Activated T-cell treated with anti-CD3 and anti-CD28 coated beads, Interleukin-2, amount 50 U/mL, for 72 hours (primary cell): ENCODE measurements at regions not wholly inside any gene's neighbourhood (a gene's known extent, or its start where the extent isn't known, plus 50 kb on each side); places are given as distances from the start of the nearest gene placed in this dataset.
A peak's percentile ranks its signal among the peaks of the same experiment; 100 is the strongest.

Experiments used
- ATAC-seq, 2 donors: fragments of 150-1000 bp; cut with Tn5 transposase; replicated peaks in 1 of 2; 2 replicates each; pipeline ENCODE4 v1.10.0; 2021; ENCODE audit warnings: moderate library complexity in 2 of 2, mild to moderate bottlenecking in 1 of 2
- DNase-seq, 2 donors: peaks; one replicate each; pipeline ENCODE4 v3.0.0; 2021 to 2022; ENCODE audit warnings: mixed read lengths in 1 of 2
- H3K27ac Mint-ChIP-seq: one replicate; pipeline ENCODE4 v1.8.0; 2022; ENCODE audit warnings: mild to moderate bottlenecking, moderate library complexity, mixed read lengths
- H3K27me3 Mint-ChIP-seq: one replicate; pipeline ENCODE4 v1.8.0; 2022; ENCODE audit warnings: low read depth, mixed read lengths
- H3K36me3 Mint-ChIP-seq, 2 donors: one replicate each; pipeline ENCODE4 v1.8.0; 2022; ENCODE audit warnings: mixed read lengths in 2 of 2, mild to moderate bottlenecking in 1 of 2; ENCODE audit not compliant: insufficient read depth in 2 of 2
- H3K4me1 Mint-ChIP-seq: one replicate; pipeline ENCODE4 v1.8.0; 2022; ENCODE audit warnings: low read depth, mixed read lengths
- H3K4me3 Mint-ChIP-seq, 2 donors: one replicate each; pipeline ENCODE4 v1.8.0; 2022; ENCODE audit warnings: mild to moderate bottlenecking in 2 of 2, mixed read lengths in 2 of 2, moderate library complexity in 2 of 2
- H3K9me3 Mint-ChIP-seq, 2 donors: one replicate each; pipeline ENCODE4 v1.8.0; 2022; ENCODE audit warnings: mixed read lengths in 2 of 2

DNA sequence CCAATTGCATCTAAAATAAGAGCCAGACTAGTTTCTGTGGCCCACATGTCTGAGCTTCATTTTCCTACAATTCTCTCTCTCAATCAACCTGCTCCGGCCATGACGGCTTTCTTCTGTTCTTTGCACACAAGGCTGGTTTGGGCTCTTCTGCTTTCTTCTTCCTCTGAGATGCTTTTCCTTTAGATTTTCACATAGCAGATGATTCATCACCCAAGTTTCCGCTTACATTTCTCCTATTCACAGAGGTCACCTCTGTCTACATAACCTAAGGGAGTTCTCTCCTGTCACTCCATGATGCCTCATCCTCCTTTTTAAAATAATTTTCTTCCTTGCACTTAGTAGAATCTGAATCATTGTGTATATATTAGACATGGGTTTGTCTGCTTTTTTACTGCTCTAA lies 334.6 kb upstream of the TUSC1 start:
- ATAC-seq (no peak), DNase-seq (no peak)
- Mint-ChIP-seq H3K36me3 (no peaks in the 10 kb centered on the region), H3K4me3 (no peak overlapping the region), H3K9me3 (peaks cover 14 to 17% of the 10 kb centered on the region in 2 donors), H3K27ac (no peak overlapping the region), H3K4me1 (no peaks in the 10 kb centered on the region), H3K27me3 (no peaks in the 10 kb centered on the region)

GRCh38 chr9:25994605-25995004 lies 316.4 kb upstream of the TUSC1 start:
- H3K27ac Mint-ChIP-seq = no peak overlapping the region
- no peaks in the 10 kb centered on the region for H3K27me3 Mint-ChIP-seq
- H3K4me3 Mint-ChIP-seq = no peak overlapping the region
- DNase-seq = no peak
- no peaks in the 10 kb centered on the region for H3K4me1 Mint-ChIP-seq
- peaks cover 2 to 3% of the 10 kb centered on the region in 2 donors for H3K36me3 Mint-ChIP-seq
- peaks cover 8 to 21% of the 10 kb centered on the region in 2 donors for H3K9me3 Mint-ChIP-seq
- ATAC-seq = no peak

GRCh38 chr9:25990376-25990775 lies 312.1 kb upstream of the TUSC1 start:
- no peak overlapping the region for H3K4me3 Mint-ChIP-seq
- H3K27me3 Mint-ChIP-seq = no peaks in the 10 kb centered on the region
- peaks cover 0 to 4% of the 10 kb centered on the region in 2 donors for H3K36me3 Mint-ChIP-seq
- no peaks in the 10 kb centered on the region for H3K4me1 Mint-ChIP-seq
- no peak for ATAC-seq
- H3K27ac Mint-ChIP-seq = no peak overlapping the region
- no peak for DNase-seq
- peaks cover 12 to 23% of the 10 kb centered on the region in 2 donors for H3K9me3 Mint-ChIP-seq

DNA sequence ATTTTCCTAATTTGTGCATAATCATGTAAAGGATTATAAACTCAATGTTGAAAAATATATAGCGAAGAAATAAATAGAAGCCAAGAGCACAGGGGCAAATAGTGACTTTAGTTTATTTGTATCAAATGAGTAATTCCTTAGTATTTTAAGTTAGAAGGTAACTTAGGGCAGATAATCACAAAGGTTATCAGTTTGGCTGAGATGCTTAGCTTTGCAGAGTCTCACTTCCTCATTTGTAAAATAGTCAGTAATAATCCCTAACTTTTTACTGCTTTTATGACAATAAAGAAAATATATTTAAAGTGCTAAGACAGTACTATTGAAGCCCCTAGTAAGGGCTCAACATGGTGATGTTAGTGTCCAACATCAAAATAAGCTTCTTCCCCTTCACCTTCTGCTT lies 297.4 kb upstream of the TUSC1 start:
- H3K4me3 Mint-ChIP-seq = no peak overlapping the region
- H3K27me3 Mint-ChIP-seq = no peaks in the 10 kb centered on the region

DNA sequence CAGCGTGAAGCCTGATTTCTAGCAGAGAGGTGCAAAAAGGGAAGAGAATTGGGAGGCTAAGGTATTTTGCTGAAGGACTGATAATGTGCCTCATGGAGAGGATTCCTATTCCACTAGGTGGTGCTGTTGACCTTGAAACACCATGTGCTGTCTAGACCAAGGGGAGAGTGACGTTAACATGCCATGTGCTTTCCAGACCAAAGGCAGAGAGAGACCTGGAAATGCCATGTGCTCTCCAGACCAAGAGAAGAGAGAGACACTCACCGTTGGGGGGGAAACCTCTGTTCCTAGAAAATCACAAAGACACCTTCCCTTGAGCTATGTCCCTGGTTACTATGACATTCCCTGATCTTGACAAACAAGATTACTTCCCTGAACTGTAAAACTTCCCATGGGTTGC lies 286.0 kb upstream of the TUSC1 start:
- no peak for ATAC-seq
- H3K4me1 Mint-ChIP-seq = no peaks in the 10 kb centered on the region
- H3K36me3 Mint-ChIP-seq = peaks cover 0 to 3% of the 10 kb centered on the region in 2 donors
- H3K9me3 Mint-ChIP-seq = peaks cover 8 to 15% of the 10 kb centered on the region in 2 donors
- H3K27me3 Mint-ChIP-seq = no peaks in the 10 kb centered on the region
- no peak overlapping the region for H3K4me3 Mint-ChIP-seq
- no peak overlapping the region for H3K27ac Mint-ChIP-seq
- DNase-seq = peak; percentile 2 to 5

More for the DNA sequence above, 297.4 kb upstream of the TUSC1 start:
- peaks cover 9 to 14% of the 10 kb centered on the region in 2 donors for H3K9me3 Mint-ChIP-seq
- H3K36me3 Mint-ChIP-seq = peaks cover 1 to 2% of the 10 kb centered on the region in 2 donors
- no peaks in the 10 kb centered on the region for H3K4me1 Mint-ChIP-seq
- ATAC-seq = no peak
- H3K27ac Mint-ChIP-seq = no peak overlapping the region
- no peak for DNase-seq

GRCh38 chr9:25960178-25960577 lies 281.9 kb upstream of the TUSC1 start:
- Mint-ChIP-seq H3K27ac (no peak overlapping the region), H3K27me3 (no peaks in the 10 kb centered on the region), H3K4me1 (no peaks in the 10 kb centered on the region), H3K36me3 (peaks cover 0 to 3% of the 10 kb centered on the region in 2 donors), H3K9me3 (peaks cover 12 to 20% of the 10 kb centered on the region in 2 donors), H3K4me3 (no peak overlapping the region)
- no peak for ATAC-seq
- DNase-seq = no peak

DNA sequence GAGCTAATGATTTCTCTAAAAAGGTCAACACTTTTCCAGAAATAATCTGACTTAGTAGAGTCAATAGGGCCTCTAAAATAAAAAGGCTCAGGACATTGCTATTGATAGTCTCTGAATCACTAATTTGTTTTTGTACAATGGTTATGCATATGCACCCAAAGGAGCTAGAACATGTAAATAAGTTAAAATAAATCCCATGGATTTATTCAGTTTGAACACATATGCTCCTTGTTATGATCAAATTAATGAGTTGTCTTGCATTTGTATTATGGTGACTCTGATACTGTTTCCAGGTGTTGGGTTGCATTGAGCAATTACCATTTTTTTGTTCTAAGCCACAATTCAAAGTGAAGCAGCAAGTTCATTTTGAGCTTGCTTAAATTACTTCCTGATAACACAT lies 276.0 kb upstream of the TUSC1 start:
- DNase-seq (no peak), ATAC-seq (no peak)
- Mint-ChIP-seq H3K4me1 (no peaks in the 10 kb centered on the region), H3K27me3 (no peaks in the 10 kb centered on the region), H3K4me3 (no peak overlapping the region), H3K9me3 (peaks cover 7 to 10% of the 10 kb centered on the region in 2 donors), H3K27ac (no peak overlapping the region), H3K36me3 (no peaks in the 10 kb centered on the region)

GRCh38 chr9:25948182-25948581 lies 269.9 kb upstream of the TUSC1 start:
- peaks cover 2 to 4% of the 10 kb centered on the region in 2 donors for H3K36me3 Mint-ChIP-seq
- H3K9me3 Mint-ChIP-seq = peaks cover 3 to 10% of the 10 kb centered on the region in 2 donors
- no peak overlapping the region for H3K27ac Mint-ChIP-seq
- ATAC-seq (no peak), DNase-seq (no peak)
- no peak overlapping the region for H3K4me3 Mint-ChIP-seq
- H3K4me1 Mint-ChIP-seq = no peaks in the 10 kb centered on the region
- no peaks in the 10 kb centered on the region for H3K27me3 Mint-ChIP-seq

- H3K27me3 Mint-ChIP-seq = no peaks in the 10 kb centered on the region
- H3K4me3 Mint-ChIP-seq = no peak overlapping the region
- DNase-seq (no peak), ATAC-seq (no peak)
- no peak overlapping the region for H3K27ac Mint-ChIP-seq
- H3K9me3 Mint-ChIP-seq = peaks cover 4 to 10% of the 10 kb centered on the region in 2 donors
- no peaks in the 10 kb centered on the region for H3K36me3 Mint-ChIP-seq
- H3K4me1 Mint-ChIP-seq = no peaks in the 10 kb centered on the region
These were observed 260.9 kb upstream of the TUSC1 start for GRCh38 chr9:25939126-25939525.

GRCh38 chr9:25936031-25936430 lies 257.8 kb upstream of the TUSC1 start:
- Mint-ChIP-seq H3K27ac (no peak overlapping the region), H3K9me3 (peaks cover 10% of the 10 kb centered on the region in 2 donors), H3K4me3 (no peak overlapping the region), H3K4me1 (no peaks in the 10 kb centered on the region), H3K27me3 (no peaks in the 10 kb centered on the region), H3K36me3 (no peaks in the 10 kb centered on the region)
- DNase-seq (no peak), ATAC-seq (no peak)

DNA sequence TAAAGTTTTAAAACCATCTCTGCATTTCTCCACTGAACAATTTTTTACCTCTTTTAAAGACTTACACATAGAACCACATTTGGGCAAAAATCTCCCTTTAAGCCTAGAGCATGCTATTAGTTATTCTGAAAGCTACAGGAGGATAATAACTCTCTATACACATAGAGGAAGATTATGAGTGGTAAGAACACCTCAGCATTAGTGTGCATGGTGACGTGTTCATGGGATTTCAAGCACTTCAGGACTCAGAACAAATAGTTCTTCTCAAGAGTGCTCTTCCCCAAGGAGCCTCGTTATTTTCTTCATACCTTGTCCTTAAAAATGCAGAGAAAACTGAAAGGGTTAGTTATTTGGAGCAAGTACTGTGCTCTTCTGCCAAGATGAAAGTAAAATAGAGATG lies 256.9 kb upstream of the TUSC1 start:
- H3K4me3 Mint-ChIP-seq = no peak overlapping the region
- H3K27ac Mint-ChIP-seq = no peak overlapping the region
- no peaks in the 10 kb centered on the region for H3K36me3 Mint-ChIP-seq
- H3K4me1 Mint-ChIP-seq = no peaks in the 10 kb centered on the region
- DNase-seq (no peak), ATAC-seq (no peak)
- H3K27me3 Mint-ChIP-seq = no peaks in the 10 kb centered on the region
- H3K9me3 Mint-ChIP-seq = peaks cover 7 to 10% of the 10 kb centered on the region in 2 donors

- H3K9me3 Mint-ChIP-seq = peaks cover 7 to 12% of the 10 kb centered on the region in 2 donors
- no peak overlapping the region for H3K27ac Mint-ChIP-seq
- H3K4me3 Mint-ChIP-seq = no peak overlapping the region
- DNase-seq = no peak
- H3K27me3 Mint-ChIP-seq = no peaks in the 10 kb centered on the region
- no peaks in the 10 kb centered on the region for H3K4me1 Mint-ChIP-seq
- no peak for ATAC-seq
- no peaks in the 10 kb centered on the region for H3K36me3 Mint-ChIP-seq
These were observed 240.5 kb upstream of the TUSC1 start for GRCh38 chr9:25918761-25919160.

- ATAC-seq (no peak), DNase-seq (no peak)
- Mint-ChIP-seq H3K9me3 (peaks cover 5 to 7% of the 10 kb centered on the region in 2 donors), H3K27me3 (no peaks in the 10 kb centered on the region), H3K4me3 (no peak overlapping the region), H3K27ac (no peak overlapping the region), H3K4me1 (no peaks in the 10 kb centered on the region), H3K36me3 (no peaks in the 10 kb centered on the region)
These were observed 239.6 kb upstream of the TUSC1 start for GRCh38 chr9:25917731-25918362.

GRCh38 chr9:25913806-25914205 lies 235.6 kb upstream of the TUSC1 start:
- ATAC-seq = no peak
- Mint-ChIP-seq H3K4me3 (no peak overlapping the region), H3K27ac (no peak overlapping the region), H3K4me1 (no peaks in the 10 kb centered on the region), H3K27me3 (no peaks in the 10 kb centered on the region), H3K36me3 (no peaks in the 10 kb centered on the region), H3K9me3 (peaks cover 6 to 12% of the 10 kb centered on the region in 2 donors)
- DNase-seq = no peak
